ENCODE measurements at regions not wholly inside any gene's neighbourhood (a gene's known extent, or its start where the extent isn't known, plus 50 kb on each side); places are given as distances from the start of the nearest gene placed in this dataset.

- Mint-ChIP-seq H3K36me3 (no peaks in the 10 kb centered on the region), H3K27me3 (ENCODE audit: low read depth) (no peaks in the 10 kb centered on the region), H3K4me3 (no peak overlapping the region), H3K9me3 (no peaks in the 10 kb centered on the region), H3K27ac (no peak overlapping the region), H3K4me1 (peaks cover 15% of the 10 kb centered on the region)
- ChIA-PET POLR2A (no interaction called here), CTCF (no interaction called here)
- ATAC-seq = no peak
- DNase-seq (ENCODE audit: low spot score) = no peak
- TF ChIP-seq MYBL2 (CRISPR knock-in tag; IDR thresholded peaks at IDR 0.05) (no peak), ESRRA (CRISPR knock-in tag; IDR thresholded peaks at IDR 0.05; ENCODE audit: borderline replicate concordance) (no peak), PREB (CRISPR knock-in tag; IDR thresholded peaks at IDR 0.05; ENCODE audit: borderline replicate concordance) (no peak), FOXK1 (CRISPR knock-in tag; IDR thresholded peaks at IDR 0.05) (no peak), ATF6 (CRISPR knock-in tag; IDR thresholded peaks at IDR 0.05) (no peak), TP53 (CRISPR knock-in tag; IDR thresholded peaks at IDR 0.05) (no peak), JUN (CRISPR knock-in tag; IDR thresholded peaks at IDR 0.05) (no peak), MAX (CRISPR knock-in tag; IDR thresholded peaks at IDR 0.05) (no peak), ZNF121 (CRISPR knock-in tag; IDR thresholded peaks at IDR 0.05) (no peak), ZNF138 (CRISPR knock-in tag; conservative IDR thresholded peaks at IDR 0.05) (no peak), TEAD1 (CRISPR knock-in tag; IDR thresholded peaks at IDR 0.05) (no peak), EMX1 (CRISPR knock-in tag; IDR thresholded peaks at IDR 0.05) (no peak), ZNF423 (CRISPR knock-in tag; IDR thresholded peaks at IDR 0.05) (no peak), JAZF1 (CRISPR knock-in tag; IDR thresholded peaks at IDR 0.05) (no peak), ZNF219 (CRISPR knock-in tag; IDR thresholded peaks at IDR 0.05; ENCODE audit: borderline replicate concordance) (no peak), CREB1 (CRISPR knock-in tag; IDR thresholded peaks at IDR 0.05) (no peak)
These were observed 75.6 kb downstream of the ENGASE start for GRCh38 chr17:79150035-79150733.

GRCh38 chr17:79148584-79148983 is 74.0 kb downstream of the ENGASE start:
- no peak for DNase-seq (ENCODE audit: low spot score)
- Mint-ChIP-seq H3K9me3 (no peaks in the 10 kb centered on the region), H3K4me3 (no peak overlapping the region), H3K27ac (no peak overlapping the region), H3K27me3 (ENCODE audit: low read depth) (no peaks in the 10 kb centered on the region), H3K36me3 (no peaks in the 10 kb centered on the region), H3K4me1 (peaks cover 14% of the 10 kb centered on the region)
- TF ChIP-seq FOXJ3 (CRISPR knock-in tag; IDR thresholded peaks at IDR 0.05; ENCODE audit: borderline replicate concordance) (no peak), EMX1 (CRISPR knock-in tag; IDR thresholded peaks at IDR 0.05) (no peak), GTF2I (CRISPR knock-in tag; conservative IDR thresholded peaks at IDR 0.05) (no peak), ZNF671 (CRISPR knock-in tag; IDR thresholded peaks at IDR 0.05) (no peak), ZNF281 (CRISPR knock-in tag; IDR thresholded peaks at IDR 0.05) (no peak)
- ATAC-seq = no peak
- ChIA-PET POLR2A (interaction anchor here (1.1 kb wide), 1 partner anchor 28 kb away, joined by 3 read pairs; no protein-coding TSS in a partner anchor), CTCF (interaction anchor here (1.0 to 1.2 kb wide), 4 partner anchors 12 to 243 kb away, joined by 4 read pairs; no protein-coding TSS in a partner anchor)

Data from WTC11 (cell line).